SK-N-SH (cell line): ENCODE measurements at regions not wholly inside any gene's neighbourhood (a gene's known extent, or its start where the extent isn't known, plus 50 kb on each side); places are given as distances from the start of the nearest gene placed in this dataset.

Source experiments
- CTCF ChIA-PET: fragments of 300-600, 350-600 bp; formaldehyde crosslinking; extraction: SDS; loops from one replicate; lab custom pipeline; 2021; lab: Yijun Ruan, JAX
- POLR2A ChIA-PET: fragments of 350-600 bp; sonication (Branson Sonifier 250); formaldehyde crosslinking; extraction: SDS; loops from one replicate; lab custom pipeline; 2020; ENCODE audit warnings: antibody characterized with exemption, inconsistent platforms; lab: Yijun Ruan, JAX
- DNase-seq: peaks from one replicate; pipeline ENCODE4 v3.0.0; 2012
- H2AFZ ChIP-seq: fragments of 200-600 bp; sonication (generic); 2 replicates; pipeline ENCODE4 v1.8.1; 2016; ENCODE audit warnings: antibody characterized with exemption, mild to moderate bottlenecking, low read depth
- H3F3A ChIP-seq: fragments of 200-600 bp; sonication (generic); replicated peaks from 2 replicates; pipeline ENCODE3; 2016; ENCODE audit warnings: antibody characterized with exemption, mild to moderate bottlenecking; ENCODE audit not compliant: insufficient read depth
- H3K27ac ChIP-seq, 2 experiments: fragments of 200-500 bp in 1 of 2; fragments of 200-600 bp in 1 of 2; sonication (Bioruptor generic) in 1 of 2; sonication (generic), shearing (Covaris generic) in 1 of 2; 2 replicates each; pipeline versions ENCODE4 v1.5.1 to v1.6.1; 2014 to 2016; ENCODE audit warnings: low read depth in 2 of 2, inconsistent platforms in 1 of 2, low read length in 1 of 2, mild to moderate bottlenecking in 1 of 2, mixed read lengths in 1 of 2
- H3K27me3 ChIP-seq: fragments of 200-600 bp; sonication (generic), shearing (Covaris generic); 2 replicates; pipeline ENCODE4 v1.6.1; 2016; ENCODE audit warnings: mixed run types; ENCODE audit not compliant: insufficient read depth
- H3K36me3 ChIP-seq, 2 experiments: fragments of 200-500 bp in 1 of 2; fragments of 200-600 bp in 1 of 2; sonication (Bioruptor generic) in 1 of 2; sonication (generic) in 1 of 2; replicated peaks in 1 of 2; 2 replicates each; pipeline versions ENCODE3 to v1.5.1; 2014 to 2016; ENCODE audit warnings: low read length in 1 of 2, mild to moderate bottlenecking in 1 of 2; ENCODE audit not compliant: insufficient read depth in 2 of 2, control insufficient read depth in 1 of 2
- H3K4me1 ChIP-seq, 2 experiments: fragments of 200-500 bp in 1 of 2; fragments of 200-600 bp in 1 of 2; sonication (Bioruptor generic) in 1 of 2; sonication (generic), shearing (Covaris generic) in 1 of 2; 2 replicates each; pipeline versions ENCODE4 v1.5.1 to v1.6.1; 2014 to 2016; ENCODE audit warnings: low read depth in 1 of 2, low read length in 1 of 2, mixed run types in 1 of 2; ENCODE audit not compliant: insufficient read depth in 2 of 2, control insufficient read depth in 1 of 2
- H3K4me2 ChIP-seq: fragments of 200-600 bp; sonication (generic), shearing (Covaris generic); 2 replicates; pipeline ENCODE4 v1.6.1; 2017; ENCODE audit warnings: mixed run types
- H3K4me3 ChIP-seq, 2 experiments: fragments of 200-500 bp in 1 of 2; fragments of 200-600 bp in 1 of 2; sonication (Bioruptor generic) in 1 of 2; sonication (generic), shearing (Covaris generic) in 1 of 2; 2 replicates each; pipeline versions ENCODE4 v1.5.1 to v1.8.1; 2014 to 2016; ENCODE audit warnings: low read depth in 2 of 2, inconsistent platforms in 1 of 2, low read length in 1 of 2, mild to moderate bottlenecking in 1 of 2, mixed read lengths in 1 of 2, moderate library complexity in 1 of 2
- H3K79me2 ChIP-seq: fragments of 200-600 bp; sonication (generic); 2 replicates; pipeline ENCODE4 v1.8.1; 2017; ENCODE audit warnings: mild to moderate bottlenecking; ENCODE audit not compliant: insufficient read depth
- H3K9ac ChIP-seq: fragments of 200-600 bp; sonication (generic); 2 replicates; pipeline ENCODE4 v1.6.1; 2017; ENCODE audit warnings: mixed run types
- H3K9me2 ChIP-seq: fragments of 200-600 bp; sonication (generic); 2 replicates; pipeline ENCODE4 v1.6.1; 2017; ENCODE audit warnings: mixed run types
- H3K9me3 ChIP-seq: fragments of 200-600 bp; sonication (generic); 2 replicates; pipeline ENCODE4 v1.6.1; 2017; ENCODE audit warnings: mixed run types, mild to moderate bottlenecking, moderate library complexity
- H4K20me1 ChIP-seq: fragments of 200-600 bp; sonication (generic); 2 replicates; pipeline ENCODE4 v1.6.1; 2017; ENCODE audit warnings: mild to moderate bottlenecking, mixed run types; ENCODE audit not compliant: insufficient read depth
- FOSL2 ChIP-seq: IDR thresholded peaks from 2 replicates; pipeline ENCODE4 v1.4.0; 2012; ENCODE audit warnings: low read depth, mild to moderate bottlenecking, moderate library complexity, borderline replicate concordance
- MEF2A ChIP-seq: IDR thresholded peaks from 2 replicates; pipeline ENCODE4 v1.4.0; 2012; ENCODE audit warnings: low read depth, borderline replicate concordance
- NFIC ChIP-seq: IDR thresholded peaks from 2 replicates; pipeline ENCODE4 v1.4.0; 2012; ENCODE audit warnings: borderline replicate concordance
- POLR2AphosphoS5 ChIP-seq: IDR thresholded peaks from 2 replicates; pipeline ENCODE4 v1.6.1; 2012; ENCODE audit warnings: low read depth, low read length
- RFX5 ChIP-seq: IDR thresholded peaks from 2 replicates; pipeline ENCODE4 v1.6.1; 2012; ENCODE audit warnings: mild to moderate bottlenecking, improper control_type of control experiment, low read length
- RXRA ChIP-seq: IDR thresholded peaks from 2 replicates; pipeline ENCODE4 v1.4.0; 2012; ENCODE audit warnings: low read depth, mild to moderate bottlenecking, borderline replicate concordance
- SIN3A ChIP-seq: IDR thresholded peaks from 2 replicates; pipeline ENCODE4 v1.6.1; 2012; ENCODE audit warnings: low read depth, mild to moderate bottlenecking, low read length, moderate library complexity, borderline replicate concordance
- SMC3 ChIP-seq: IDR thresholded peaks from 2 replicates; pipeline ENCODE4 v1.6.1; 2012; ENCODE audit warnings: low read depth, low read length, improper control_type of control experiment
- WGBS: methylation state at CpG from one replicate; pipeline ENCODE4 v1.1.6; 2017; ENCODE audit warnings: low lambda C conversion rate; 5-methylcytosine and 5-hydroxymethylcytosine counted together
- TF ChIP-seq, protein P1 (sequence below): fragments of 150-350 bp; IDR thresholded peaks from 2 replicates; pipeline ENCODE4 v1.6.1; 2017; ENCODE audit warnings: antibody characterized with exemption, low read length, low read depth, borderline replicate concordance
- TF ChIP-seq, protein P2 (sequence below): IDR thresholded peaks from 2 replicates; pipeline ENCODE4 v1.4.0; 2012; ENCODE audit warnings: low read depth

- CTCF ChIA-PET = no interaction called here
- H3K4me3 ChIP-seq = no peak overlapping the region
- WGBS = 40% methylated on average over 6 of the region's 6 CpGs
- no peaks in the 10 kb centered on the region for H3F3A ChIP-seq
- H3K9me3 ChIP-seq = no peaks in the 10 kb centered on the region
- no peak for DNase-seq
- no peaks in the 10 kb centered on the region for H3K79me2 ChIP-seq
- no peak overlapping the region for H3K27ac ChIP-seq
- no peaks in the 10 kb centered on the region for H3K36me3 ChIP-seq
- H3K9me2 ChIP-seq = no peaks in the 10 kb centered on the region
- POLR2A ChIA-PET = no interaction called here
- no peak overlapping the region for H3K9ac ChIP-seq
- no peak for TF ChIP-seq NFIC
- no peak for TF ChIP-seq RXRA
- TF ChIP-seq FOSL2 = no peak
- TF ChIP-seq MEF2A = no peak
- TF ChIP-seq, all 33 proteins: peak for 0
- no peaks in the 10 kb centered on the region; a peak in 2 of 4 replicates for H3K4me1 ChIP-seq
- H3K27me3 ChIP-seq = no peaks in the 10 kb centered on the region; the same call in 1 of the 2 replicates
- H2AFZ ChIP-seq = no peak overlapping the region
- no peaks in the 10 kb centered on the region for H4K20me1 ChIP-seq
- no peak overlapping the region for H3K4me2 ChIP-seq
Observed at GRCh38 chr15:47587940-47588802, 129.1 kb upstream of the SEMA6D start.

- Histone ChIP-seq H3K4me3 (no peak overlapping the region), H3K4me1 (no peaks in the 10 kb centered on the region; a peak in 2 of 4 replicates), H3K36me3 (no peaks in the 10 kb centered on the region), H2AFZ (no peak overlapping the region), H3K4me2 (no peak overlapping the region), H3K9me2 (no peaks in the 10 kb centered on the region), H3K27ac (no peak overlapping the region), H4K20me1 (no peaks in the 10 kb centered on the region), H3K79me2 (no peaks in the 10 kb centered on the region), H3F3A (no peaks in the 10 kb centered on the region), H3K9me3 (no peaks in the 10 kb centered on the region), H3K27me3 (no peaks in the 10 kb centered on the region; the same call in 1 of the 2 replicates), H3K9ac (no peak overlapping the region)
- 72% methylated on average over 6 of the region's 6 CpGs for WGBS
- DNase-seq = no peak
- ChIA-PET CTCF (no interaction called here), POLR2A (no interaction called here)
- TF ChIP-seq SMC3 = no peak
- no peak for TF ChIP-seq POLR2AphosphoS5
- TF ChIP-seq, protein P1, sequence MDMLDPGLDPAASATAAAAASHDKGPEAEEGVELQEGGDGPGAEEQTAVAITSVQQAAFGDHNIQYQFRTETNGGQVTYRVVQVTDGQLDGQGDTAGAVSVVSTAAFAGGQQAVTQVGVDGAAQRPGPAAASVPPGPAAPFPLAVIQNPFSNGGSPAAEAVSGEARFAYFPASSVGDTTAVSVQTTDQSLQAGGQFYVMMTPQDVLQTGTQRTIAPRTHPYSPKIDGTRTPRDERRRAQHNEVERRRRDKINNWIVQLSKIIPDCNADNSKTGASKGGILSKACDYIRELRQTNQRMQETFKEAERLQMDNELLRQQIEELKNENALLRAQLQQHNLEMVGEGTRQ = no peak
- no peak for TF ChIP-seq RFX5
- no peak for TF ChIP-seq MEF2A
- TF ChIP-seq NFIC = no peak
- TF ChIP-seq SIN3A = no peak
- TF ChIP-seq, protein P2, sequence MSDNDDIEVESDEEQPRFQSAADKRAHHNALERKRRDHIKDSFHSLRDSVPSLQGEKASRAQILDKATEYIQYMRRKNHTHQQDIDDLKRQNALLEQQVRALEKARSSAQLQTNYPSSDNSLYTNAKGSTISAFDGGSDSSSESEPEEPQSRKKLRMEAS = no peak
Observed at GRCh38 chr15:47588958-47589357, 128.3 kb upstream of the SEMA6D start.
